NCI-H82 (cell line): ENCODE measurements at regions not wholly inside any gene's neighbourhood (a gene's known extent, or its start where the extent isn't known, plus 50 kb on each side); places are given as distances from the start of the nearest gene placed in this dataset.
A peak's percentile ranks its signal among the peaks of the same experiment; 100 is the strongest.
"Not testable (repeated sequence)": the region's sequence is repeated elsewhere in the genome, so short reads cannot be mapped to it uniquely, and the experiment has no call there.

Source experiments
- DNase-seq: peaks from one replicate; lab custom pipeline; 2025; lab: John Stamatoyannopoulos, UW

DNA sequence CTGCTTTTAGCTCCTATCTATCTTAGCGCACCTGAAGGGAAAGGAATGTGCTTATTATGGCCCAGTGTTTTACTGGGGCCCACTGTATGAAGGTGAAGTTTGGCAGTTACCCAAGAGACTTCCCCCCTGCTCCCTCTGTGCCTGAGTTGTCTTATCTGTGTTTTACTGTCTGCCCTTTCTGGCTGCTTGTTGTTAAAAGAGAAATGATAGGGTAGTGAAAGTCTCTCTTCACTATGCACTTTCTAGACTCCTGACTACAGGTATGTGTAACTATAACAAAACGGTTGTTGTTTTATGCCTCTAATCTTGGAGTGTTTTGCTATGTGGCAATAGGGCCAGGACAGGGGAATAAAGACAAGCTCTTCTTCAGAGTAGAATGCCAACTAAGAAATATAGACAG, 326.9 kb downstream of the KIF20B start:
- DNase-seq = no peak

DNA sequence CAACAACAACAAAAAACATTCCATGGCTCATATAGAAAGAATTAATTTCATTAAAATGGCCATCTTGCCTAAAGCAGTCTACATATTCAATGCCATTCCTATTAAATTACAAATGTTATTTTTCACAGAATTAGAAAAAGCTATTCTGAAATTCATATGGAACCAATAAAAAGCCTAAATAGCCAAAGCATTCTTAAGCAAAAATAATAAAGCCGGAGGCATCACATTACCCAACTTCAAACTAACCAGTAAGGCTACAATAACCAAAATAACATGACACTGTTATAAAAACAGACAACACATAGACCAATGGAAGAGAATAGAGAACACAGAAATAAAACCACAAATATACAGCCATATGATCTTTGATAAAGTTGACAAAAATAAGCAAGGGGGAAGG, 330.4 kb downstream of the KIF20B start:
- DNase-seq = no peak

DNA sequence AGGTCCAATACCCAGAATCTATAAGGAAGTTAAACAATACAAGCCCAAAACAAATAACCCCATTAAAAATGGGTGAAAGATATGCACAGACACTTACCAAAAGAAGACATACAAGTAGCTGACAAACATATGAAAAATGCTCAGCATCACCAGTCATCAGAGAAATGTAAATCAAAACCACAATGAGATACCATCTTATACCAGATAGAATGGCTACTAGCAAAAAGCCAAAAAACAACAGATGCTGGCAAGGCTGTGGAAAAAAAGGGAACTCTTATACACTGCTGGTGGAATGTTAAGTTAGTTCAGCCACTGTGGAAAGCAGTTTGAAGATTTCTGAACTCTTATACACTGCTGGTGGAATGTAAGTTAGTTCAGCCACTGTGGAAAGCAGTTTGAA, 331.1 kb downstream of the KIF20B start:
- no peak for DNase-seq

DNA sequence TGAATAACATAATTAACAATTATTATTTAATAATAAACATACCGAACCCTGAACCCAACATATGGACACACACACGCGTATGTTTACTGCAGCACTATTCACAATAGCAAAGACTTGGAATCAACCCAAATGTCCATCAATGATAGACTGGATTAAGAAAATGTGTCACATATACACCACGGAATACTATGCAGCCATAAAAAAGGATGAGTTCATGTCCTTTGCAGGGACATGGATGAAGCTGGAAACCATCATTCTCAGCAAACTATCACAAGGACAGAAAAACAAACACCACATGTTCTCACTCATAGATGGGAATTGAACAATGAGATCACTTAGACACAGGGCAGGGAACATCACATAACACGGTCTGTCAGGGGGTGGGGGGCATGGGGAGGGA, 333.5 kb downstream of the KIF20B start:
- not testable (repeated sequence) for DNase-seq

DNA sequence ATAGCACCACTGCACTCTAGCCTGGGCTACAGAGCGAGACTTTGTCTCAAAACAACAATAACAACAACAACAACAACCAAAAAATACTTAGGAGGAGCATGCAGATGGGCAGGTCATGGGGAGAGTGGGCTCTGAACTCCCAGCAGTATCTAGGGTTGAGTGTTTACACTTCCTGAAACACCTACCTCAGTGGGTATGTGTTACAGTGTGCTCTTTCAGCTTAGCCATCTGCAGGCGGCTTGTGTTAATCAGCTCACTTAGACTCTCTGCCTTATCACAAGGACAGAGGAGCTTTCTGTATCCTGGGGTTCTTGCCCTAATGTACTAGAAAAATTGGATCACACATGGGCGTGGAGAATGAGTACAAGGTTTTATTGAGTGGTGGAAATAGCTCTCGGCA, 340.2 kb downstream of the KIF20B start:
- DNase-seq = peak; percentile 68

DNA sequence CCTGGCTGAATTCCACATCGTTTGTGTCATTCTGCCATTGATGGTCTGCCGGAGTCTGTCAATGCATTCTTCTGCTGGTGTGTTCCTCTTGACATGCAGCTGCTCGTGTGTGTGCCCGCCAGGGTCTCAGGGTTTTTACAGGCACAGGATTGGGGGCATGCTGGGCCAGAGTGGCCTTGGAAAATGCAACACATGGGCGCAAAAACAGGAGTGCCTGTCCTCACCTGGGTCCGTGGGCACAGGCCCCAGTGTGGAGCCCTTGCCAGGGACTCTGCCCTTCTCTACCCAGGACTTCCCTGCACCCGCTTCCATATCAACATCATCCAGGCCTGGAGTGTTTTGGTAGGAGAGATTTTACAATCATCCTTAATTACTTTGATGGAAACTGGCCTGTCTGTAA, 340.7 kb downstream of the KIF20B start:
- peak; percentile 11 for DNase-seq

DNA sequence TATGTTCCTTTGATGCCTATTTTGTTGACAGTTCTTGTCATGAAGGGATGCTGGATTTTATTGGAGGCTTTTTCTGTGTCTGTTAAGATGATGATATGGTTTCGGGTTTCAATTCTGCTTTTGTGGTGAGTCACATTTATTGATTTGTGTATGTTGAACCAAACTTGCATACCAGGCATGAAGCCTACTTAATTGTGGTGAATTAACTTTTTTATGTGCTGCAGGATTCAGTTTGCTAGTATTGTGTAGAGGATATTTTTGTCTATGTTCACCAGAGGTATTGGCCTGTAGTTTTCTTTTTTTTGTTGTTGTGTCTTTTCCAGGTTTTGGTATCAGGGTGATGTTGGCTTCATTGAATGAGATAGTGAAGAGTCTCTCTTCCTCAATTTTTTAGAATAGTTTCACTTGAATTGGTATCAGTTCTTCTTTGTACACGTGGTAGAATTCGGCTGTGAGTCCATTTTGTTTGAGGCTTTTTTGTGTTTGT, 345.9 kb downstream of the KIF20B start:
- DNase-seq = no peak

DNA sequence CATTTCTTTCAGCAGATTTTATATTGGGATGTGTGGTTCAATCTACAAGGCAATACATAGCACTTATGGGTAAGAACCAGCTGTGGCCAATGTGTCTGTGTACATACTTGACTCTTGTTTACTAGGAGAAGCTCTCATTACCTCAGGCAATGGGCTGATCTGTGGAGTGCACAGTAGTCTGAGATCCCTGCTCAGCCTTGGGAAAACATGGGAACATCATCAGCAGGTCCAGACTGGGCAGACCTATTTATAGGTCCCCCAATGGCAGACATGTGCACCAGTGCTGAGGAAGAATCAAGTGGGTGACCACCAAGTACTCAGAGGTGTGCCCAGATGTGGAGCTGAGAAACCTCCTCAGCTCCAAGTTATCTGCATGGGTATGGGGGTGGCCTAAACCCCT, 349.7 kb downstream of the KIF20B start:
- no peak for DNase-seq

DNA sequence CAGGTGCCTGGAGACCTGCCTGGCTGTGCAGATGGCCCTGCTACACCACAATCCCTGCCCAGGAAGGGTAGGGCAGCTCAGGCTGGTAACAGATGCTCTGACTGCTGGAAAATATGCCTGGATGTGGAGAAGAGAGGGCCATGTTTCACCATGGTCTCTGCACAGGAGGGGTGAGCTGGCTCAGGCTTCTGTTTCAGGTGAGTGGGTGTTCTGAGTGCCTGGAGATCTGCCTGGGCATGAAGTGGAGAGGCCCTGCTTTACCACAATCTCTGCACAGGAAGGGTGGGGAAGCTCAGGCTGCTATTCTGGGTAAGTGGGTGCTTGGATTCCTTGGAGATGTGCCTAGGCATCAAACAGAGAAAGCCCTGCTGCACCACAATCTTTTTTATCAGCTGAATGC, 350.1 kb downstream of the KIF20B start:
- no peak for DNase-seq

DNA sequence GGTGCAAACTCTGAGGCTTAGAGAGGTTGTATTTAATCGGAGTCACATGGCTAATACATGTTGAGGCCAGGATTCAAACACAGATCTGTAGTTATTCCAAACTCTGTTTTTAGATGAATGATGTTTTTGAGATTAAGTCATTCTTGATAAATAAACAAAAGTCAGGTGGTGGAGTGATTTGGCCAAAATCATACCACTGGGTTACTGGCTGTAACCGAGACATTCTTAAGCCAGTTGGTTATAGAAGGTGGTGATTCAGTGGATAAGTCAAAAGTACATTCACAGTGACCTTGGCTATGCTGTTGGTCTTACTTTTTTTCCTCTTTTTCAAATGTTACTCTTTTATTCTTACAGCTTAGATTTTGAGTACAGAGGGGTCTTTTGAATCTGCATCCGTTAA, 361.4 kb downstream of the KIF20B start:
- DNase-seq = no peak

DNA sequence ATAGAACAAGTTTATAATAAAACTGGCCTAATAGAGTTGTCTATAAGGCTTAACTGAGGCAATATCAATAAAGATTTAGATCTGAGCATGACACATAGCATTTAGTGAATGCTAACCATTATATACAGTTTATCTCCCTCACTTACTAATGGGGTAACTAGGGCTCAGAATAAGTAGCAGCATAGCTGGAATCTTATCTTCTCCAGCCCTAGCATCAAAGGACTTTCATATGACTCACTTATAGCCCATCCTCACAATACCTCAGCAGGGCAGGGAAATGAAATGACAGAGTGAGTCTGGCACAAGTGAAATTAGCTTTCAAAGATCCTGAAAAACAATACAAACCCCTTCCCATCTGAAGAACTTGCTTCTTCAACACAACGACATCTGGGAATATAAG, 362.9 kb downstream of the KIF20B start:
- DNase-seq = no peak

DNA sequence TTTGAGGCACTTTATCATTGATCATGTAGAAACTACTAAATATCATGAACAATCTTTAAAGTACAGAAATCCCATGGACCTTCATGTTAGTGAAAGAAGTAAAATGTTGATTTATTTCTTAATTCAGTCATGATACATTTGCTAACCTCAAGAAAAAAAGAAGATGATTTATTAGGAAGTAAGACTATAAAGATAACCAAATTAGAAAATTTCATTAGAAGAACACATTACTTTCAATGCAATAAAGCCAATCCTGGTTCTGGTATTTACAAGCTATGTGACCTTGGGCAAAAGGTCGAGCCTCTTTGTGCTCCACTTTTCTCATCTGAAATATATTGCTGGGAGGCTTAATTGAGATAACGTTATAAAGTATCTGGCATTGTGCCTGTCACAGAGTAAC, 365.0 kb downstream of the KIF20B start:
- no peak for DNase-seq

DNA sequence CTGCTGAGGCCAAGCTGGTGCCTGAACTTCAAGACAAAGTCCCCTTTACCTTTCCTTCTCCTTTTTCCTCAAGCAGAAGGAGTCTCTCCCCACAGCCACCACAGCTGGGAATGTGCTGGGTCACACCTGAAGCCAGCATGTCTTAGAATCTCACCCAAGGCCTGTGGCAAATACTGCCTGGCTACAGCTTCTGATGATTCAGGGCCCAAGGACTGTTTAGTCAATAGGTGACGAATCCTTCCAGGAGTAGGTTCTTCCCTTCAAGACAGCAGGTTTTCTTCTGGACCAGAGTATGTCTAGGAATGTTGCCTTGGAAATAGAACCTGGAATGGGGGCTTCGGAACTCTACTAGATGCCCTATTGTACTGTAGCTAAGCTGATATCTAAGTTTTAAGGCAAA, 374.6 kb downstream of the KIF20B start:
- no peak for DNase-seq

DNA sequence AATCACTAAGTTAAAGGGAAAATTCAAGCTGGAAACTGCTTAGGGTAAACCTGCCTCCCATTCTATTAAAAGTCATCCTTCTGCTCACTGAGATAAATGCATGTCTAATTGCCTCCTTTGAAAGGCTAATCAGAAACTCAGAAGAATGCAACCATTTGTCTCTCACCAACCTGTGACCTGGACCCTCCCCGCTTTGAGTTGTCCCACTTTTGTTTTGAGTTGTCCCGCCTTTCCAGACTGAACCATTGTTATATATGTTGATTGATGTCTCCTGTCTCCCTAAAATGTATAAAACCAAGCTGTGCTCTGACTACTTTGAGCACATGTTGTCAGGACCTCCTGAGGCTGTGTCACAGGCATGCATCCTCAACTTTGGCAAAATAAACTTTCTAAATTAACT, 378.4 kb downstream of the KIF20B start:
- DNase-seq = no peak

DNA sequence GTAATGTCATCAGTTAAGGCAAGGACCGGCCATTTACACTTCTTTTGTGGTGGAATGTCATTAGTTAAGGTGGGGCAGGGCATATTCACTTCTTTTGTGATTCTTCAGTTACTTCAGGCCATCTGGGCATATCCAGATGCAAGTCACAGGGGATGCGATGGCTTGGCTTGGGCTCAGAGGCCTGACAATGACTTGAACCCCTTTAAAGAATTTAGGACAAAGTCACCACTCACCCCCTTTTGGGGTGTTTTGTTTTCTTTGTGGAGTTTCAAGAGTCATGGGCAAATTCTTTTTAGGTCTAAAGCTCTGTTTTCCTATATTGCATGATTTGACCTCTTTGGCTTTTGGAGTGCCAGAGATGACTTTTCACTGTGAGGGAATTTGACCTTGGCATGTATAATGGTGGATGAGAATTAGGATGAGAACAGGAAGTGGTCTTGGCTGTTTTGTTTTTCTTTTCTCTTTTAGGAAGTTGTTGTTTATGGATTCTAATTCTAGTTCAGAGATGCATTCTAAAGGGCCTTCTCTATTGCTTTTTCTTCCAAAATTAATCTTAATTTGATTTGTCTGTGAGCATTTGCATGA, 385.3 kb downstream of the KIF20B start:
- not testable (repeated sequence) for DNase-seq

DNA sequence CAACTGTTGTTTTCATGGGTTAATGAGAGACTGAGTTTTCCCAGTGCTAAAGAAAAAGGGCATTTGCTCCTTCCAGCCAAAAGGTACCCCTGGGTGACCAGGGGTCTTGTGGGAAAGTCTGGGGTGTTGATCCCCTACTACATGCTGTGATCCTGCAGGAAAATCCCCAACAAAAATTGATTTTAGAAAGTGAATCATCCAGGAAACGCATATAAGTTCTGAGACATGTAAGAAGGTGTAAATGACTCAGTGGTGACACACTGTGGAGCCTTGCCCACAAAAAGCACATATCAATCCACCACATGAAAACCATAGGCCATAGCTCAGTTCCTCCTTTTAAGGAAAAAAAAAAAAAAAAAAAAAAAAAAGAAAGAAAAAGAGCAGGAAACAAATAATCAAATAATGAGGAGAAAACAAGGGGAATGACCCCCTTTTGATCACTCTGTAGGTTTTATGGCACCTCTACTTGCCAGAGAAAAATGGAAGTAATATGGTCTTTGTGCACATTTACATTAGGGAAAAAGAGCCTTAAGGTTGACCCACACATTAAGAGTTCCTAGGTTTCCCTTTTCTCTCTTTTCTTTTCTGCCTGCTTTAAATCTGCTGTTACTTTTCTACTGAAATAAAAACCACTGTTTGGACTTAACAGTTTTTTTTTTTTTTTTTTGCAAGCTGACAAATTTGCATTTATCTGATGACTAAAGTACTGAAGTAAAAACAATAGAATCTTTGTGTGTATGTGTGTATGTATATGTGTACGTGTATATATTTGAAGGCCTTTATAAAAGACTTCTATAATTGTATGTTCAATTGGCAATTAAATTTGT, 386.0 kb downstream of the KIF20B start:
- no peak for DNase-seq

DNA sequence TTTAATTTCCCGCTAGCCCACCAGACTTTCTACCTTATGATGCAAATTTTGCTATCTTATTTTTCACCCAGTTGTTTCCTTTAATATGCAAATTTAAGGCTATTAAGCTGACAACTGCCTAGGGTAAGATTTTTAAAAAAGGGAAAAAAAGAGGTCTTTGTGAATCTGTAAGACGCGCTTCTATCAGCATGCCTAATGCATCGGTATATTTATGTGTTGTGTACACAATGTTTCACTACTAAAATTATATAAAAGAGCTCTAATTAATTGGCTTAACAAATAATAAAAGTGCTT, 386.6 kb downstream of the KIF20B start:
- no peak for DNase-seq

DNA sequence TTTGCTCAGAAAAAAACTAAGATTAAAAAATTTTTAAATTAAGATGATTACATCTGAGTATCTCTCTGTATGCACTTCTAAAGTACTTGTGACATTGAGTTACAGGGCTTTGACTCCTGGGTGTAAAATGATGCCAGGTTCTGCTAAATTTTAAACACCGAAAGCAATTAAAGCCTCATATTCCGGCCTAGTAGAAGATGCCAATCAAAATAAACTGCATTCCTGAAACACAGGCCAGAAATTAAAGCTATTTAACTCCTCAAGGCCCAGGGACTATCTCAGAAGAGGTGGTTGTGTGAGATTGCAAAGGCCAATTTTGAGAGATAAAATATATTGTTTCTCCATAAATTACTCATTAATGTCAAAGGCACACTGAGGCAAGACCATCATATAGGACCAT, 388.3 kb downstream of the KIF20B start:
- no peak for DNase-seq

DNA sequence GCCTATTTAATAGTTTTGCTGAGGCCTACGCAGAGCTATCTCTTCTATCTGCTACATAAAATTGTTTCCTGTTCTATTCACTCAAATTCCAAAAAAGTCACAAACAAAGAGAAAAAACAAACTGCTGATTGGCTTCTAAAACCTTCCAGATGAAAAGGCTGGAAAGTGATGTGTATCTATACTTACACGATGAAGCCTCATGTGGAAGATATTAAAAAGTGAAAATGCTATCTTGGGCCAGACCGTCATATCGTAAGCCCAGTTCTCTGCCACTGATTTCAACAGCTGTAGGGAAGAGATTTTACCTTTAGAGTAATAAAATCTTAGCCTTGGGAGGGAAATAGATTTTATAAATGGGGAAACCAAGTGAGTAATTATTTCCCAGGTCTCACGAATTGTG, 394.8 kb downstream of the KIF20B start:
- DNase-seq = no peak

DNA sequence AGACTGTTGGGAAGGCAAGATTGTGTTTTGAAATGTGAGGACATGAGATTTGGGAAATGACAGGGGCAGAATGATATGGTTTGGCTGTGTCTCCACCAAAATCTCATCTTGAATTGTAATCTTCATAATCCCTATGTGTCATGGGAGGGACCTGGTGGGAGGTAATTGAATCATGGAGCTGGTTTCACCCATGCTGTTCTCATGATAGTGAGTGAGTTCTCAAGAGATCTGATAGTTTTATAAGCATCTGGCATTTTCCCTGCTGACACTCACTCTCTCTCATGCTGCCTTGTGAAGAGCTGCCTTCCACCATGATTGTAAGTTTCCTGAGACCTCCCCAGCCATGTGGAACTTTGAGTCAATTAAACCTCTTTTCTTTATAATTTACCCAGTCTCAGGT, 406.2 kb downstream of the KIF20B start:
- not testable (repeated sequence) for DNase-seq

DNA sequence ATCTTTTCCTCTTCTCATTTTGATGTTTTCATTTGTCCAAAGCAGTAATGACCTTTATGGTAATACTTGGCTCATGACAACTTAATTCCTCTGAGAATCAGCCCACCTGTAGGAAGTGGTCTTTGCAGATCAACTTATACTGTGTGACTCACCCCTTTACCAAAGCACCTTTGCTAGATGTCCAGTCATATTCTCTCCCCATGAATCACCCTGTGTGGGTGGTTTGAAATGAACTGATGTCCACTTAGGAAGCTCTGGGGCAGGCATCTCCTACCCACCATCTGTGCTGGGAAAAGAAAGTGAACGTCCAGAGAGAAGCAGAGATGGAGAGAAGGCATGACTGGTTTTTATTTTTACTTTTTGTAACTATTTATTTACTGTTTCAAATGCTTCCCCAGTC, 410.3 kb downstream of the KIF20B start:
- DNase-seq = no peak

DNA sequence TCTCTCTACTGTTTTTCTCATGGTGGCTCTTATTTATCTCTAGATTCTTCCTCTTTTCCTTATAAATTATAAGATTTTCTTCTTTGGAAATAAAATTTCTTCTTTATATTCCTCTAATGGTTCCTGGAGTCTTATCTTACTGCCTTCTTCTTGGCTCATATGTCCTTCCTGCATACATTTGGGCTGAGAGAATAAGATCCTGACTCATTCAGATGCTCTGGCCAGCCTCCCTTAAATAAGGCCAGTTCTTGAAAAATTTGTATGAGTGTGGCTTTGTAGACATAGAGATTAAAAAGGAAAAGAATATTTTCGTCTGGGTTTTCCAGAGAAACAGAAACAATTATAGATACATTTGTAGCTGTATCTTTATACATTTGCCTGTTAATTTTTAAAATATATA, 411.3 kb downstream of the KIF20B start:
- no peak for DNase-seq

DNA sequence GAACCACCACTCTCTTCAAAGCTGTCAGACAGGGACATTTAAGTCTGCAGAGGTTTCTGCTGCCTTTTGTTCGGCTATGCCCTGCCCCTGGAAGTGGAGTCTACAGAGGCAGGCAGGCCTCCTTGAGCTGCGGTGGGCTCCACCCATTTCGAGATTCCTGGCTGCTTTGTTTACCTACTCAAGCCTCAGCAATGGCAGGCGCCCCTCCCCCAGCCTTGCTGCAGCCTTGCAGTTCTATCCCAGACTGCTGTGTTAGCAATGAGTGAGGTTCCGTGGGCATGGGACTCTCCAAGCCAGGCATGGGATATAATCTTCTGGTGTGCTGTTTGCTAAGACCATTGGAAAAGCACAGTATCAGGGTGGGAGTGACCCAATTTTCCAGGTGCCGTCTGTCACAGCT, 417.2 kb downstream of the KIF20B start:
- not testable (repeated sequence) for DNase-seq
